HFF-Myc (cell line): ENCODE measurements at regions not wholly inside any gene's neighbourhood (a gene's known extent, or its start where the extent isn't known, plus 50 kb on each side); places are given as distances from the start of the nearest gene placed in this dataset.

Experiments
- DNase-seq: peaks from one replicate; pipeline ENCODE4 v3.0.0-alpha.2; 2011; ENCODE audit warnings: low read depth; ENCODE audit errors: extremely low read depth
- H3K4me3 ChIP-seq: replicated peaks from 2 replicates; pipeline ENCODE4 v1.5.1; 2011; ENCODE audit warnings: low read depth, mild to moderate bottlenecking, control low read depth, low read length
- TF ChIP-seq, protein P1 (sequence below): IDR thresholded peaks from 2 replicates; pipeline ENCODE4 v1.5.1; 2012; ENCODE audit warnings: mild to moderate bottlenecking, low read depth, low read length, control low read depth; ENCODE audit errors: missing control alignments

- H3K4me3 ChIP-seq, result no peak overlapping the region
- TF ChIP-seq, protein P1, sequence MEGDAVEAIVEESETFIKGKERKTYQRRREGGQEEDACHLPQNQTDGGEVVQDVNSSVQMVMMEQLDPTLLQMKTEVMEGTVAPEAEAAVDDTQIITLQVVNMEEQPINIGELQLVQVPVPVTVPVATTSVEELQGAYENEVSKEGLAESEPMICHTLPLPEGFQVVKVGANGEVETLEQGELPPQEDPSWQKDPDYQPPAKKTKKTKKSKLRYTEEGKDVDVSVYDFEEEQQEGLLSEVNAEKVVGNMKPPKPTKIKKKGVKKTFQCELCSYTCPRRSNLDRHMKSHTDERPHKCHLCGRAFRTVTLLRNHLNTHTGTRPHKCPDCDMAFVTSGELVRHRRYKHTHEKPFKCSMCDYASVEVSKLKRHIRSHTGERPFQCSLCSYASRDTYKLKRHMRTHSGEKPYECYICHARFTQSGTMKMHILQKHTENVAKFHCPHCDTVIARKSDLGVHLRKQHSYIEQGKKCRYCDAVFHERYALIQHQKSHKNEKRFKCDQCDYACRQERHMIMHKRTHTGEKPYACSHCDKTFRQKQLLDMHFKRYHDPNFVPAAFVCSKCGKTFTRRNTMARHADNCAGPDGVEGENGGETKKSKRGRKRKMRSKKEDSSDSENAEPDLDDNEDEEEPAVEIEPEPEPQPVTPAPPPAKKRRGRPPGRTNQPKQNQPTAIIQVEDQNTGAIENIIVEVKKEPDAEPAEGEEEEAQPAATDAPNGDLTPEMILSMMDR, result no peak
- DNase-seq, result peak; percentile 45
These were observed 141.1 kb upstream of the ETAA1 start for GRCh38 chr2:67255933-67256615.

DNA sequence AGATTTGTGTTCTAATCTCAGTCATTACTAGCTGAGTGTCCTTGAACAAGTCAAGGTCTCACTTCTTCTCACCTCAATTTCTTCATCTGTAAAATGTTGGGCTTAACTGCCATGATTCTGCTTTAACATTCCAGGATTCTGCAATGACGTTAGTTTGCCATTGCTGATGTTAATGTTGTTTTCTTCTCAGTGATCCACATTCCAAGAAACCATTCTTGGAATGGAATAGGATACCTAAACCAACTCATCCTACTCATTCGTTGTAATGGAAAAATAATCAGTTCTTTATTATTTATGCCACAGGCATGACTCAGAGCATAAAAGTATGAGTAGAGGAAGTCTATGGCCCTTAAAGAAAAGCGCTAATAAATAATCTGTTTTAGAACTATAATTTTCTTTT lies 140.2 kb upstream of the ETAA1 start:
- no peak overlapping the region for H3K4me3 ChIP-seq
- TF ChIP-seq, protein P1, result no peak
- peak; percentile 32 for DNase-seq

GRCh38 chr2:67258122-67258521 lies 139.0 kb upstream of the ETAA1 start:
- no peak overlapping the region for H3K4me3 ChIP-seq
- DNase-seq, result no peak
- TF ChIP-seq, protein P1, result no peak

GRCh38 chr2:67258831-67259230 lies 138.3 kb upstream of the ETAA1 start:
- TF ChIP-seq, protein P1, result no peak
- DNase-seq, result no peak

GRCh38 chr2:67259556-67260342 lies 137.4 kb upstream of the ETAA1 start:
- TF ChIP-seq, protein P1, result no peak
- H3K4me3 ChIP-seq, result no peak overlapping the region
- peak; percentile 81 for DNase-seq

More at GRCh38 chr2:67258831-67259230, 138.3 kb upstream of the ETAA1 start:
- H3K4me3 ChIP-seq, result no peak overlapping the region

DNA sequence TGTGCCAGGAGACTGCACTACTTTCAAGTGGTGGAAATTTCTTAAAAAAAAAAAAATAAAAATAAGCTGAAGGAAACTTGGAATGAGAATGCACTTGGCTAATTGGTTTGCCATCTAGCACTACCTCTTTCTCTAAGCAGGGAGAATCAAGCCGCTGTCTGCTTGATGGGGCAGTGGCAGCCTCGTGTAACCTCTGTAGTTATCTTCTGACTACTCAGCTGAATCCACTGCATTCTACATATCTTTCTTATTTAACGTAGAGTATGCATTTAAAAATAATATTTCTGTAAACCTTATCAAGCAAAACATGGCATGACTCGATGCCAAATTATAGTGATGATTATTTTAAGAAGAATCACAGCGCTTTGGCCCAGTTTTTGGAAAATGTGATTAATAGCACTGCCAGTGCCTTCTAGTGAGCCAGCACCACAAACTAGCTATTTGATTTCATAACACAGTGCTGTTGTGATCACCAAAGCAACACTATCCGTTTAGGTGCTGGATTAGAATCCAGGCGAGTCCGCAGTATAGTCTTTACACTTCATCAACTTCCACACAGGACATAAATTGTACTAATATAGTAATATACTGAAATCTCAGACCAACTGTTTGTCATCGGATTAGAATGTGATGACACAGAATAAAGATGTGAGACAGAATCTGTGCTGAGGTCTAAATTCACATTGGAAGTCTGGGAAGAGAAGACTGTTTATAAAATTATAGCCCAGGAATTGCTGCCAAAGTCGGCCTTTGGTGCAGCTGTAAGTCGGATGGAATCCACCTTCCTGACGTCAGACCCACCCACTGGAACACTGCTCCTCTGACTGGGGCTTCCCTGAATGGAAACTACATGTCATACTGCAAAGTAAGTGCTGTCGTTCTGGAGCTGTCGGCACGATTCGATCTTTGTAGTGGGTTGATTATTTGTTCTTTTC lies 136.5 kb upstream of the ETAA1 start:
- H3K4me3 ChIP-seq, result 0 out of 2 replicates have a peak overlapping the region, but pooled peaks have one; percentile 10
- TF ChIP-seq, protein P1, result no peak
- peak; percentile 85 for DNase-seq
